Posterior cingulate gyrus (tissue), 11 donors: ENCODE measurements at regions not wholly inside any gene's neighbourhood (a gene's known extent, or its start where the extent isn't known, plus 50 kb on each side); places are given as distances from the start of the nearest gene placed in this dataset.
"Not testable (repeated sequence)": the region's sequence is repeated elsewhere in the genome, so short reads cannot be mapped to it uniquely, and the experiment has no call there.

ENCODE experiments used
- DNase-seq, 10 donors: peaks; one replicate each; pipeline versions ENCODE4 v3.0.0 to v3.0.0-alpha.2; 2020 to 2021; ENCODE audit warnings: mixed read lengths in 3 of 10
- intact Hi-C: fragments of 100-400 bp; cut with DNase I; formaldehyde crosslinking; loops from one replicate; pipeline ENCODE4 v1.15.1; 2023

DNA sequence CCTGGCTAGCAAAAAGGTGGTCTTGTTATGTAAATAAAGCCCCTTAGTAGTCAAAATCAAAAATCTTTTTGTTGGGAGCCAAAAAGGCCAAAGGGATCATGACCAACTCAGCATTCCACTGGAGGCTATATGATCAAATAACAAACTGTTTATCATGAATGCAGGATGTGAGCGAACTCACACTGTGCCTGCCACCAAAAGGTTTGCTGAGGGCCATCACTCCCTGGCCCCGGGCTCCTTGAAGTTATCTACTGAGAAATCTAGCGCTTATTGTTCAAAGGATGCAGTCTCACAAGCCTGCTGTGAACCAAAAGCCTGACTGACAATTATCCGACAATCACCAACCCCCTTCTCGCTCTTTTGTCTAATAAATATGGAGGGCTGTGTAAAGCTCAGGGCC lies 107.2 kb upstream of the DDHD1 start:
- DNase-seq, result no peak
- intact Hi-C loops, result no loop called here

DNA sequence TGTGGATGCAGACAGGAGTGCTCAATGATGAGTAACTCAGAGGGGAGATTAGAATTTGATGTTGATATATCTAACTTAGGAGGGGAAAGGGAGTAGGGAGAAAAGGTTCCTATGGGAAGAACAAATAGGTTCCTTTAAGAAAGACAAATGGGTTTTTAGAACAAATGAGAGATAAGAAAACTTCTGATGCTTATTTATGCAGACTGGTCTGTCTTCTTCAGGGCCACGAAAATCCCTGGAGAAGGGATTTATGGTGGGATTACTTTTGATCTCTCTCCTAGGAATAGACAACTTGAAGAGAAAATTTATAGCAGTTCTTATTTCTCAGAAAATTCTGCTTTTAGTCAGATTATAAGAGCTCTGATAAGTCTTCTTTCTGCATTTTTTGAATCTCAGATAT lies 99.0 kb upstream of the DDHD1 start:
- DNase-seq, result no peak
- intact Hi-C loops, result no loop called here

DNA sequence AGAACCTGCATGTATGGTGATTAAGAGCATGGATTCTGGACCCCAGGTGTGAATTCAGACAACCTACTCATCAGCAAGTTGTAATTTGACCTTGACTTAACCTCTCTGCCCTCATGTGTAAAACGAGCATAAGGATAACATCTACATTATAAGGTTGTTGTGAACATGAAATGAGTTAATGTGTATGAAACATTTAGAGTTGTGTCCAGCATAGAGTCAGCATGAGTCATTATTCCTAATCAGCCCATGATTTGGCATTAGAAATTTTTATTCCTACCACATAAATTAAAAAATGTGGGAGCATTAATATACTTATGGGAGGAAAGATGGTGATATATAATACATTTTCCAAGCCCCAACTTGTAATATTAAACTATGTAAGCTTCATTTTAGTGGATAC lies 95.9 kb upstream of the DDHD1 start:
- no peak for DNase-seq

GRCh38 chr14:53247596-53248370 lies 94.7 kb upstream of the DDHD1 start:
- intact Hi-C loops, result no loop called here
- DNase-seq, result peak in 1 of 10 donors; percentile 24

More for the DNA sequence above, 95.9 kb upstream of the DDHD1 start:
- intact Hi-C loops, result no loop called here

GRCh38 chr14:53242898-53243297 lies 89.8 kb upstream of the DDHD1 start:
- intact Hi-C loops, DNase-seq: not testable (repeated sequence)

DNA sequence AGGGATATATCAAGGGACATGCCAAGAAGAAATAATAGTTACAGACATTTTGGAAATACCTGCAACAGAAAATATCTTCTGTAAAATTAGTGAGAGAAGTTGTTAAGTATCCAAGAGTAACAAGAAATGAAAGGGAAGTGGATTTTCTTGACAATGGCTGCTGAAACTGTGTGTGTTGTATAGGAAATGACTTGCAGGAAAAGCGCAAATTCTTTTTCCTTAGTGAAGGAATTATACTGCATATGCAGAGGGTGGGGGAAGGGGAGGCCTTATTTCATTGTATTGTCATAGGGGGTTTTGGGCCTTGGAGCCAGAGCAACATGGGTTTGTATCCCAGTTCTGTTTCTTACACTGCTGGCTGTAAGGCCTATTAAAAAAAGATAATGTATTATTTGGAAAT lies 84.4 kb upstream of the DDHD1 start:
- no peak for DNase-seq
- intact Hi-C loops, result no loop called here

DNA sequence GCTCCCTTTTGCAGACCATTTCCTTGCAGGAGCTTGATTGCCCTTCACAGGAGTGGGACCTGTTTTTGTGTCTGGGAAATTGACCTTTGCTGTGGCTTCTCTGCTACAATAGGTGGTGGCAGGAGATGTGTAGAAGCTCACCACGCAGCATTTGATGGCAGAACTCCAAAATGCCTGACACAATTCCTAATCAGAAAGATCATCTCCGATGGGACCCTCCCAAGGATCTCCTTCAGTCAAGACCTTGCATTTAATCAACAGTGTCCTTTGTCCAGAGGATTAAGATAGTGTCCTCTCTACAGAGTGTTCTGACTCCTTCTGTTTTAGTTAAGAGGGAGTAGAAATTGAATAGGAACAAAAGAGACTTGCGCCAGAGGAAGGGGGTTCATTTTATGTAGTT lies 83.6 kb upstream of the DDHD1 start:
- intact Hi-C loops, result no loop called here
- DNase-seq, result no peak

- intact Hi-C loops, result no loop called here
- DNase-seq, result no peak
Observed at GRCh38 chr14:53231171-53231570, 78.0 kb upstream of the DDHD1 start.

GRCh38 chr14:53228966-53229365 lies 75.8 kb upstream of the DDHD1 start:
- intact Hi-C loops, result no loop called here
- DNase-seq, result no peak

GRCh38 chr14:53227154-53227718 lies 74.1 kb upstream of the DDHD1 start:
- intact Hi-C loops, result no loop called here
- DNase-seq, result no peak

- DNase-seq, result no peak
- intact Hi-C loops, result no loop called here
Observed at GRCh38 chr14:53226553-53226952, 73.4 kb upstream of the DDHD1 start.

- intact Hi-C loops, result no loop called here
- DNase-seq, result no peak
Observed at GRCh38 chr14:53220914-53221313, 67.8 kb upstream of the DDHD1 start.

DNA sequence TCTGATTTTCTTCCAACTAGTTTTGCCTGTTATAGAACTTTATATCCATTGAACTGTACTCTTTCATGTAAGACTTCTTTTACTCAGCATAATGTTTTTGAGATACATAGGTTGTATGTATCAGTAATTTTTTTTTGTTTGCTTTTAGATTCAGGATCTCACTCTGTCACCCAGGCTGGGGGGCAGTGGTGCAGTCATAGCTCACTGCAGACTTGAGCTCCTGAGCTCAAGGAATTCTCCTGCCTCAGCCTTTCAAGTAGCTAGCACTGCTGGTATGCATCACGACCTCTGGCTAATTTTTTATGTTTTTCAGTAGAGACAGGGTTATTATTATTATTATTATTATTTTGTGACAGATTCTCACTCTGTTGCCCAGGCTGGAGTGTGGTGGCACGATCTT lies 65.0 kb upstream of the DDHD1 start:
- intact Hi-C loops, result no loop called here
- no peak for DNase-seq

GRCh38 chr14:53217316-53217994 lies 64.3 kb upstream of the DDHD1 start:
- peak; percentile 22 to 90 (median 52) for DNase-seq
- intact Hi-C loops, result no loop called here

DNA sequence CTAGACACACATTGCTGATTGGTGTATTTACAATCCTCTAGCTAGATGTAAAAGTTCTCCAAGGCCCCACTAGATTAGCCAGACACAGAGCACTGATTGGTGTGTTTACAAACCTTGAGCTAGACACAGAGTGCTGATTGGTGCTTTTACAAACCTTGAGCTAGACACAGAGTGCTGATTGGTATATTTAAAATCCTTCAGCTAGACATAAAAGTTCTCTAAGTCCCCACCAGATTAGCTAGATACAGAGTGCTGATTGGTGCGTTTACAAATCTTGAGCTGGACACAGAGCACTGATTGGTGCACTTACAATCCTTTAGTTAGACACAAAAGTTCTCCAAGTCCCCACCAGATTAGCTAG lies 63.8 kb upstream of the DDHD1 start:
- intact Hi-C loops, DNase-seq: not testable (repeated sequence)

GRCh38 chr14:53216478-53216877 lies 63.4 kb upstream of the DDHD1 start:
- DNase-seq, intact Hi-C loops: not testable (repeated sequence)

DNA sequence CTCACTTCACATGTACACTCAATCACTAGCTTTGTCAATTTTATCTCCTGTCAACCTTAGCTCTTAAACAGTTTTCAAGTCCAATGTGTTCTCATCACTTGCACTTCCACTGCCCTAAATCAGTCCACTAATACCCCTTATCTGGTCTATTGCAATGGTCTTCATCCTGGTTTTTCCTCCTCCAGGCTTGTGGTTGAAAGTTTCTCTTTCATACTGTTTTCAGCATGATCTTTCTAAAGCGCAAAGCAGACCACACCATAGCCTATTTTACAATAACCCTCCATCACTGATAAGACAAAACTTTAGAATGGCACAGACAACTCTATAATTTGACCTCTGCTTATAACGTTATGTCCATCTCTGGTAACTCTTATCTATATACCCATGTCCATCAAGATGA lies 62.0 kb upstream of the DDHD1 start:
- intact Hi-C loops, result no loop called here
- no peak for DNase-seq

GRCh38 chr14:53214384-53214783 lies 61.3 kb upstream of the DDHD1 start:
- peak in 1 of 10 donors; percentile 61 for DNase-seq
- intact Hi-C loops, result no loop called here

DNA sequence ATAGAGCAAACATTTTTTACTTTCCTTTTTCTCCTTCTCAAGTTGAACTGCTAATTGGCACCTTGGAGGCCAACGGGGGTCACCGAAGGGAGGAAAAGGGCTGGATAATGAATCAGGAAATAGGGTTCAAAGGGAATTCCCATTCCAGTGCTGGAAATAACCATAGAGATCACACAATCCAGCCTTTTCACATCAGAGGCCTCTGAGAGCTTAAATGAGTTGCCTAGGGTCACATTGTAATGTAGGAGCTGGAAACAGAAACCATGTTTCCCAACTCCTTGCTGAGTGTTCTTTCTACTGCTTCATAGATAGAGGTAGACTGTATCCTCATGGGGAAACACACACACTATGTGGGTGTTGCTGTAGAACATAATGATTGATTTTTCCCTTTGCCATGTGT lies 60.6 kb upstream of the DDHD1 start:
- no peak for DNase-seq
- intact Hi-C loops, result no loop called here

DNA sequence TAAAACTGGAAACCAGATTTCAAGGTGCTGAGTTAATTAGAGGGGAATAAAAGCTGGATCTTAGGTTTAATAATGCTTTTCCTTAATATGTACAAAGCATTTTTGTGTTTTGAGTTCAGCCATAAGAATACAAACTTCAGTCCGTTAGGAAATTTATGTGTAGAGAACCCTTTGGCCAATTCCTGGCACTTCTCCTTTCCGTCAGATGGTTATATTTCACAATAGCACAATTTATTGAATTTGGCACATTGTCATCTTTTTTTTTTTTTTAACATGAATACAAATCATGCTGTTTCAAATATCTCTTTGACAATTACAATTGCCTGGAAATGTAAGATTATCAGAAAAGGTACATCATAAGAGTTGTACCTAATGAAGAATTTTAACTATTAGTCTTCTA lies 56.2 kb upstream of the DDHD1 start:
- intact Hi-C loops, result no loop called here
- no peak for DNase-seq
